ENCODE measurements at regions not wholly inside any gene's neighbourhood (a gene's known extent, or its start where the extent isn't known, plus 50 kb on each side); places are given as distances from the start of the nearest gene placed in this dataset.

DNA sequence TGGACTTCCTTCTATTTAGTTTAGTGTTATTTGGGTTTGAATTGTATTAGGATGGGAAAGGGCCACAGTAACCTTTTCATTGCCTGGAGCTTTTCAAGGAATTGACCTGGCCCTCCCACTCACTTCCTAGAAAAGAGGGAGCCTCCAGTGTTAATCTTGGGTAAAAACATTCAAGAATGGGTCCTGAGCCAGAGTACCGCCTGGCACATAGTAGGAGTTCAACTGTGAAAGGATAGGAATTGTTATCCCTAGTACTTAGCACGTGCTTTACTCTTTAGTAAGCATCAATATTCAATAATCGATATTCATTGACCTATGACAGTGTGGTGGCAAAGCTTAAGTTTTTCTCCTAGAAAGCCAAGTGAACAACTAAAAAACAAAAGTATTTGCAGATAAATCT is 179.9 kb downstream of the IRS1 start:
- DNase-seq = no peak

DNA sequence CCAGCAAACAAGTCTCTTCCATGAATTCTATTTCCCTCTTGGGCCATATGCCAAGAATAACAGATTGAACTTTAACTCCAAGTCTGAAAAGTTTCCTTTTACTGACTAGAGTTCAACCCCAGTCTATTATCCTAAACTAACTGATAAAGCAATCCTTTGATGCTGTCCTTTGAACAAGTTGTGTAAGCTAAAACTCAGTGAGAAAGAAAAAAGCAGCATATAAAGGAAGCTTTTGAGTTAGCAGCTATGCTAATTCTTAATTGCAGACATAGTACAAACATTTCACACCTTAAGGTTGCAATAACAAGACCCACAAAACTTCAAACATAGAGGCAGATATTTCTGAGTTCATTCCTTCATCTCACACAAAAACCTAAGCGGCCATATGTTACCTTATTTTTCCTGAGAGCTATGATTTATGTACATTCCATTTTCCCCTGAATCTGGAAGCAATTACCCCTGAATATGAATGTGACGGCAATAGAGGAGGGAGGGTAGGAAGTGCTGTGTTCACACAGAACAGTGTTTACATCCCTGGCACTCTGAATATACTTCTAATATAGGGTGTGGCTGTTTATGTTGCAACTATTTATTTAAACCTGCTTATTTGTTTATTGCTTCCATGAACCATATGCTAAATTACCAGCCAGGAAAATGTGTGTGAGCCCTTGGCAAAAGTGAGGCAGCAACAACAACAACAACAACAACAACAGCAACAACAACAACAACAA is 180.6 kb downstream of the IRS1 start:
- DNase-seq = no peak

DNA sequence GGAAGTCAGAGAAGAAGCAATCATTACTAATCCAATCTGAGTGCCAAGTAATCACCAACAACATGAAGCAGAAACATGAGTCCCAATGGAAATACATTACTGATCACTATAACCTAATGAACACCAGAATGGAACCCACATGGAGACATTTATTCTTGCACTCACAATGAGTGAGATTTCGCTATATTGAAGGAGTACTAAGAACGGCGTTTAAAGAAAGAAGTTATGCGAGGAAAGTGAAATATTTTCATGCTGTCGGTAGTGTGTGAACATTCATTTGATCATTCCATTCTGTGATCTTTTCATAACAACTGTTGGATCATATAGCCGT is 181.1 kb downstream of the IRS1 start:
- no peak for DNase-seq

DNA sequence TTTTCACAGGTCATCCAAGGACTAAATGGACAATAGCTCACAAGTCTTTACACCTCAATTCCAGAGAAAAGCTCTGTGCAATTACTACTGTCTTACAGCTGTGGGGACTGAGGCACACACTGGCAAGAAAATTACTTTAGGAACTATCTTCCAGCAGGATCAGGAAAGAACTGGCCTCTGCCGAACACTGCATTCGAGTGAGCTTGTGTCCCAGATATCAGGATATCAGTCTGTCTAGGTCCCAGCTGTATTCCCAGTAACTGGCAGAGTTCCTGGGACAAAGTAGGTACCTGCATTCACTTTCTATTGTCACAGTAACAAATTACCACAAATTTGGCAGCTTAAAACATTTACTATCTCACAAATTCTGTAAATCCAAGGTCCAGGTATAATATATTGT is 183.7 kb downstream of the IRS1 start:
- no peak for DNase-seq

DNA sequence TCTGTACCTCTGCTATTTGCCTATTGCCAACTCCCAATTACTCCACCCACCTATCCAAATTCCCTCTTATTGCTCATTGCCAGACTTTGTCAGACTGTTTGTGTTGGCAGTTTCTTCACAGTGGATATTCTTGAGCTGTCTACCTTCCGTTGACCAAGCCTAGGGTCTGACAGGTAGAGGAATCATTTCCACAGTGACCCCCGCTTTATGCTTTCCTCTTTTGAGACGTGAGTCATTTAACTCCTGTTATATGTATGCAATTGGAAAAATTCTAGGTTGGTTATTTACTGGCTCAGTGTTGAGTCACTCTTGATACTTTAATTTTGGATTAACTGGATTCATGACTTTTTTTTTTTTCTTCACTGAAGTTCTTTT is 187.7 kb downstream of the IRS1 start:
- DNase-seq = no peak

DNA sequence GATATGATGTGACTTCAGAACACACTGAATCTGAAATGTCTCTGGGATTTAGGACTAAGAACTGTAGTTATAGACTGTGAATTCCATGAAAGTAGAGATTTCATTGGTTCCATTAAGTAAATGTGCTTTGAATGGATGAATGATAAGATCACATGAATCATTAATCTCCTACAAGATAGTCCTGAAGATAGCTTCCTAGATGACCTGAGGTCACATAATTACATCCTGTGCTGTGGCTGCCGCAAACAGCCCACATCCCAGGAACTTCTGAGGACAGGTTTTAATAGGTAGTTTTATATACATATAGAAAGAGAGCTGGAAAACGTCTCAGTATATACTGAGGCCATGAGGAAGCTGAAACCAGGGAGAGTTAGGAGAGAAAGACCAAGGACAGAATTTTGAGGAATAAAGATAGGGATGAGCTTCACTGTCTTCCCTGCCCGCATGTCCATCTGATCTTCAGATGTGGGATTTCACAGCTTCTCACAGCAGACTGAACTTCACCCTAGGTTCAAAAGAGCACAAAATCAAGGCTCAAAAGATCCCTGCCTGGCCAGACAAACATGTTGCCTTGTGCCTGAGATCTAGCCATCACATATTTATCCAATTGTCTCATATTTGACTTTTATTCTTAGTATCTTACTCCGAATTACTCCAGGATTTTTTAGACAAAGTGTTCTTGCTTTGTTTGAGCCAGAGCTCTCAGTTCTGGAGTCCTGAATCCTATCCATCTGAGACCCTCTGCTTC is 188.2 kb downstream of the IRS1 start:
- DNase-seq = no peak

DNA sequence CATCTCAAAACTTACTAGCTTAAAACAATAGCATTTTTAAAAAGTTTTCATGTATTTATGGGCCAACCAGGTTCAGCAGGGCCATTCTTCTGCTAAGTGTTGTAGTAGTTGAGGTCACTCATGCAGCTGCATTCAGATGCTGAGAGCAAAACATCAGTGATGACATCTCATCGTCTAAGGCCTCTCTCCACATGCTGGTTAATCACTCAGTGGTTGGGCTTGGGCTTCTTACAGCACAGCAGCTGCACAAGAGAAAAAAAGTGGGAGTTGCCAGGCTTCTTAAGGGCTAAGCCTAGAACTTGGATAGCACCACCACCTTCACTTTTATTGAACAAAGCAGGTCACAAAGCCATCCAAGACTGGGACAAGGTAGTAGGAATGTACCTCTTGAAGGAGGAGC is 190.3 kb downstream of the IRS1 start:
- no peak for DNase-seq

DNA sequence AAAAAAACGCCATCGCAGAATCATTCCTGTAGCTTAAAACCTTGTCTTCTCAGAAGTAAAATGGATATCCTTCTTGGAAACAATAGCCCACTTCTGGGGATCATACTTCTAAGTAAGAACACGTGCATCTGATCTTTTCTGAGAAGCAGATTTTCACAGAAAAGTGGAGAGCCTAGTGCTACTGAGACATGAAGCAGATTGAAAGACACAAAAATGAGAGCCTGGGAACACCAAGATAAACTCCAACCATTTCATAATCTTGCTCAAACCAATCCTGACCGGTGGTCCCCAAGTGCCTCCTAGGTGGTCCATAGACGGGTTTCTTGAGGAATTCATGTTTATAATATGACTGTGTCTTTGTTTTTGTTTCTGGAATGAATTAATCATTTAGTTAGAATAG is 191.2 kb downstream of the IRS1 start:
- no peak for DNase-seq

DNA sequence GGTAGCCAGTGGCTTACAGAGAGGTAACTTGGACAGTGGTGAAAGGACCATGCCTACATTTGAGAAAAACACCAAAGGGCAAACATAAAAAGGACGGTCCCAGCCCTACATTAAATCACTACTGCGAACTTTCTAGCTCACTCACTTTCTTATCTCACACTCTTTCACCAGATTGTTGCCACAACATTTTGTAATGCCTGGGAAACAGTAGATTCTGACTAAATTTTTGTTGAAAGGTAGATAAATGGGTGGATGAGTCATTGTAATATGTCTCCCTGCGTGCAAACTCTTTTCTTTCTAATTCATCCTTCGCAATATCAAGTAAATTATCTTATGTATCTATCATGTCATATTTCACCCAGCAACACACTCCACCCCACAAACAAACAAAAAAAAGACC is 192.2 kb downstream of the IRS1 start:
- DNase-seq = no peak

DNA sequence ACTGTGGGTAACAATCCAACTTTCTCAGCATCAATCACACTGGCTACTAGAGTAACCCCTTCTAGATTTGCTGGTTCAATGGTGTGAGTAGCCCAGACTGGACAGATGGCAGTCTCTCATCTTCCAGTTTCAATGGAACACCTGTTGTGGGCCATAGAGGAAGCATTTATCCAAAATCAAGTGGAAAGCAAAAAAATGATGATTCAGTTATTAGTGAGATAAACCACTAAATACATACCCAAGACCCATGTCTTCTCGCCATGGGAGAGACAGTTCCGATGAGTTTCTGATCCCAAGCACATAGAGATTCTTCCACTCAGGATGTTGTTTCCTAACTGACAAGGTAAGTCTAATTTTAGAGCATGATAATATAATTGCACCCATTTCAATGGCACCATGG is 194.0 kb downstream of the IRS1 start:
- DNase-seq = no peak

DNA sequence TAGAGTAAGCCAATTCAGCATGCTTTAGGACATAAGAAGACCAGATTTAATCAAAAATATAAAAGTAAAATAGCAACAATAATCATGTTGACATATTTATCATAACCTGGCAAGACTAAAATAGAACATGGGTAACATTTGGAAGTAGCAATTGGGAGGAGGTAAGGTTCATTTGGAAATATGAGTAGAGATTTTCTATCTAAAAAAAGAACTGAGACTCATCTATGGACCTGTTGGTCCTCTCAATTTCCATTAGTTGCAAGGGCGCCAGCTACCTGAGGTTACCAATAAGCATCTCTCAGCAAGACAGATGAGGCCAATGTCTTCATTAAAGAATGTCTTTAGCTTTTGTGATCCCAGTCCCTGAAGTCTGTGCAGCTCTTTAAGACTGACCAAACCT is 196.0 kb downstream of the IRS1 start:
- DNase-seq = no peak

DNA sequence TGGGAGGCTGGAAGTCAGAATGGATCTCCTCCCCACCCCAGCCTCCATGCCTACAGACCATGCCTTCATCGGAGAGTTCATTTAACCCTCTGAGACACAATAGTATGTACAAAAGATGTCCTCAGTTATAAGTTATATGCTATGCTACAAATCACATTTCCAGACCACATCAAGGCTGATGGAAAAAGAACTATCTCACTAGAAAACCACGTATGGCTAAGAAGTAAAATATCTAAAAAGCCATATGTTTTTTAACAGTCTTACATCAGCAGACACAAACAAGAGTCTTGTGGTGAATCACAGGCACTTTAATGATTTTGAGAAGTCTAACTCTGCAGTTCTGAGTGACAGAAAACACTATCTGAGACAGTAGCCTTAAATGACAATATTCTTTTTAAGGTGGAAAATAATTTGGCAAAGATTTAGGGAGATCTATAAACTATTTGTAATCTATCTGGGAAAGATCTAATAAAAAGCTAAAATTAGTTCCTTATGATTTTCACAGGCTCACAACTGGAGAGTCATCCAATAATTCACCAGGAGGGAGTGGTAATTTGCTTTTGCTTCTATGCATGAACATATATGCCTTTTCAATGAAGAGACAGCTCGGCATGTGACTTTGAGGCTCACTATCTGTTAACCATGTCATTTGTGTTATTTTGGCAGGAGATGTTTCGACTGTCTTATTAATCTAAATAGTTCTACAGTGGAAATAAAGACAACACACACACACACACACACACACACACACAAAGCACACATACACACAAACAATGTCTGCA is 197.5 kb downstream of the IRS1 start:
- no peak for DNase-seq

DNA sequence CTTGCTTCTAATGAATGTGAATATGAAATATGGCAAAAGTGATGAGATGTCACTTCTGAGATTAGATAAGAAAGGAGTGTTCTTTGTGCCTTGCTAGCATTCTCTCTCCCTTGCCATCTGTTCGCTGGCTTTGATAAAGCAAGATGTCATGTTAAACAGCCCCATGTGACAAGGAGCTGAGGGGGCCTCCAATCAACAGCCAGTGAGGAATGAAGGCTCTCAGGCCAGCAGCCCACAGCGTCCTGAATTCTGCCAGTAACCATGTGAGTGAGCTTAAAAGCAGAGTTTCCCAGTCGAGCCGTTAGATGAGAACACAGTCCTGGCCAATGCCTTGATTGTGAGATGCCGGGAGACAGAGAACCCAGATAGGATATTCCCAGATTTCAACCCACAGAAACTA is 198.8 kb downstream of the IRS1 start:
- DNase-seq = no peak

DNA sequence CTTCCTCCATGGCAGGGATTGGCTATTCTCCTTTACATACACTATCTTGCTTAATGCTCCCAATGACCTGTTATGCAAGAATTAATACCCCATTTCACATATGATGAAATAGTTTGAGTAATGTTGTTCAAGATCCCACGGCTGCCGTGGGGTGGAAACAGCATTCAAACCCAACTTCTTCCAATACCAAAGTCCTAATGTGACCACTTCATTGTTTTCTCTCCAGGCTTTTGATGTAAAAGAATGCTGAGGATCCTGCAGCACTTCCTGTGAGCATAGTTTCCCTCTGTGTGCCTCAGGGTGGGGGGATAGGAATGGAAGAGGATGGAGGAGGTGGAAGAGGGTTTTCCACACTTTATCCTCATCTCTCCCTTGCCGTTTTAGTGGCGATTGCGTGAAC is 199.4 kb downstream of the IRS1 start:
- no peak for DNase-seq

DNA sequence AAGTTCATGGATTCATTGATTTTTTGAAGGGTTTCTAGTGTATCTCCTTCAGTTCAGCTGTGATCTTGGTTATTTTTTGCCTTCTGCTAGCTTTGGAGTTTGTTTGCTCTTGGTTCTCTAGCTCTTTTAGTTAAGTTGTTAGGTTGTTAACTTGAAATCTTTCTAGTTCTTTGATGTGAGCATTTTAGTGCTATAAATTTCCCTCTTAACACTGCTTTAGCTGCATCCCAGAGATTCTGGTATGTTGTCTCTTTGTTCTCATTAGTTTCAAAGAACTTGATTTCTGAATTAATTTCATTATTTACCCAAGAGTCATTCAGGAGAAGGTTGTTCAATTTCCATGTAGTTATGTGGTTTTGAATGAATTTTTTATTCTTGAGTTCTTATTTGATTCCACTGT is 210.6 kb downstream of the IRS1 start:
- no peak for DNase-seq

DNA sequence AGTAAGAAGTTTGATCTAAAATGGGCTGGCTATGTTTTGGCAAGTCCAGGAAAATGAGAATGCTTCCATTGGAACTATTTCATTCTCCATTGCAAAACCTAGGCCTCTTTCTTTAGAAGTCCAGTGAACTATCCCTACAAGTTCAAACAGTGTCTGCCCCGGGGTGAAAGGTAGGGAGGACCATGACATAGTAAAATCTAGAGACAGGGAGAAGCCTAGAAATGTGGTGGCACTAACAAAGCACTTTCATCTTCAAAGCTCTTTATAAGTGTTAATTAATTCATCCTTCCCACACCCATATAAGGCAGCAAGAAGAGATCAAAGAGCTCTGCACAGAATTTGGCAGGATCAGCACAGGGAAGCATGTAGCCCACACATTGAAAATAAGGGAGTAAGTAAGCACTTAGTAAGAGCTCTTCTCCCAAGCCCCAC is 214.5 kb downstream of the IRS1 start:
- no peak for DNase-seq

DNA sequence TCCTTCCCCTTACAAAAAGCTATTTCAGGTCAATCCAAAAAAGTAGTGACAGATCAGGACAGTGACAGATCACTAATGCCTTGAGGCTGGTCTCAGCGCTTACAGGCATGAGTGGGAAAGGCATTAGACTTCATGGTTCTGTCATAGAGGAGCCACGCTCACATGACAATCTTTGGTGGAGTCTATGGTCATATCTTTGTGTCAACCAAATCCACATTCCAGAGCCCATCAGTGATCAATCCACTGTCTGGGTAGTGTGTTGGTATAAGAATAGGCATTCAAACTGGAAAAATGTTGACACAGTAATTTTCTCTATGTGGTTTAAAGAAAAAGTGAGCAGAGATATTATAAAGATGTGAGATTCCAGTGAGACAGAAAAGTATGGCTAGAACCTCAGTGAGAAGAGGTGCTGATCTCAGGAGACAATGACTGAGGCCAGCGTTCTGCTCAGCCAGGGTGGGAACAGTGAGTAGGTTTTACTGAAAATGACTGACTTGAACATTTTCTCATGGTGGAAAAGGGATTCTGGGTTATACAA is 215.0 kb downstream of the IRS1 start:
- no peak for DNase-seq

DNA sequence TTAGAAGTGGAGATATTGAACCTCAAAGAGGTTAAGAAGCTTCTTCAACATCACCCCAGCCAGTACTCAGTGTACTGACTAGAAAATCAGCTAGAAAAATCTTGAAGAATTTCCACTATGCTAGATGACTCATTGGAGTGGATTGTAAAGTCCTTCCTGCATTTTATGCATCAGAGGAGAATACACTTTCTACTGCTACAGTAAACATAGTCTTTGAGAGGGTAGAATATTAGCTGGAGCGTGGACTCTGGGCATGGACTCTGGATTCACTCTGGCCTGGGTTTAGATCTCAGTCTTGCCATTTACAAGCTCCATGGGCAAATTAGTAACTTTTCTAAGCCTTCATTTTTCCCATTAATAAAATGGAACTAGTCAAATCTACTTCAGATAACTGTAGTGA is 215.9 kb downstream of the IRS1 start:
- DNase-seq = no peak

DNA sequence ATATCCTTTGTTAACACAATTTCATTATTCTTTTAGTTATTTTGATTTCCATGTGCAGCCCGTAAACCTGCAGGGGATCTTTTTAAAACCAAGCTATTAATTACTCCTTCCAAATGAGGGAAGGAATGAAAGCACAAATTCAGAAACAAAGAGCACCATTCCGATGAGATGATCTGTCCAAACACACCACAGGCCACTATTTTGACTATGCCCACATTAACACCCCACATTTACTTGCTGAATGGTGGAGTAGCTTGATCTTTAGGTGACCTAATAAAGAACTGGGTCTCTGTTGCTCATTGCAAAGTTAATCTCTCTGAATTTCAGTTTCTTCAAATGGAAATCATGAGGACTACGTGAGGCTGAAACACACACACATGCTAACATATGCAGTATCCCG is 218.0 kb downstream of the IRS1 start:
- no peak for DNase-seq

DNA sequence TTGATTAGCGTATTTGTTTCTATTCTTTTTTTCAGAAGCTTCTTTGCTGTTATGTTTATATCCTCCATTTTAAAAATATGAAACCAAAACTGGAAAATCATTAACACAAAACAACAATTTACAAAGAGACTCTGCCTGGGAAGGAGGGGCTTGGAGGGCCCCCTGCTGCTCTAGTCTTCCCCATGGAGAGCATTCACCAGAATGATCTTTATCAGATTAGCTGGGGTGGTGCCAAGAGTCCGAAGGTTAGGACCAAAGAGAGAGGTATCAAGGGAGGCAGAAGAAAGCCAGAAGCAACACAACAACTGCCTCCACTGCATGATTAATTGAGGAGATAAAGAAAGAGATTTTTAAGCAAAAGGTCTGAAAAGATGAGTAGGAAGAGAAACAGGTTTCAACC is 218.6 kb downstream of the IRS1 start:
- DNase-seq = no peak

DNA sequence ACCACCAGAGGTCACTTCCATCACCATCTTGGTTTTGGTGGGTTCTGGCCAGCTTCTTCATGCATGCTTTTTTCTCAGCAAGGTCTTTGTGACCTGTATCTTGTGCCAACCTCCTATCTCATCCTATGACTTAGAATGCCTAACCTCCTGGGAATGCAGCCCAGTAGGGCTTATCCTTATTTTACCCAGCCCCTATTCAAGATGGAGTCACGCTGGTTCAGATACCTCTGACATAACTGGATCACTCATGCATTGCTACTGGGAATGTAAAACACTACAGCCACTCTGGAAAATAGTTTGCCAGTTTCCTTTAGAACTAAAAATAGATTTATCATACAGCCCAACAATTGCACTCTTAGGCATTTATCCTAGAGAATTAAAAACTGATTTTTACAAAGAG is 219.2 kb downstream of the IRS1 start:
- no peak for DNase-seq

DNA sequence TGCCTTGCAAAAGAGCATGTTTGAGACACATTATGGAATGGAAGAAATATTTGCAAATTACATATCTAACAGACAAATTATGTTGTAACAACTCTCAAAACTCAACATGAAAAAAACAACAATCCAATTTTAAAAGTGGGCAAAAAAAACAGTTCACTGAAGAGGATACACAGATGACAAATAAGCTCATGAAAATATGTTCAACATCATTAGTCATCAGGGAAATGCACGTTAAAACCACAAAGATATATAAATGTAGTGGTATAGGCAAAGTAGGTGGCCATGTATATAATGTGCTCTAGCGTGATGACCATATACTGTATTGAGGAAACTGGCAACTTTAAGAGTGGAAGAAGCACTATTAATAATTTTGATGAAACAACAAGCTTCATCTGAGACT is 220.1 kb downstream of the IRS1 start:
- DNase-seq = no peak

DNA sequence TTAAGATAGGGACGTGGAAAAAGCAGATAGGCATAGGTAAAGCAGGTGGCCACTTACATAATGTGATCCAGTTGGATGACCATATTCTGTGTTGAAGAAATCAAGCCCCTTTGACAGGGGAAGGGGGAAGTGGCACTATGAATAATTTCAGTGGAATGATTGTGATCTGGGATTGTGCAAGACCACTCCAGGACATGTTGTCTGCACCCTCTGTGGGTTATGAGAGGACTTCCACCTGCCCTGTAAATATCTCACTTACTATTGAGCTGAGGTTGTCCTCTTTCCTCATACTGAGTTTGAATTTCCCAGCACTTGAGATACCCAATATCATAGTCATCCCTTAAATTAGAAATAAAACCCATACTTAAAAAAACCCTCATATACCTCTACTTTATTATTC is 220.7 kb downstream of the IRS1 start:
- DNase-seq = no peak

DNA sequence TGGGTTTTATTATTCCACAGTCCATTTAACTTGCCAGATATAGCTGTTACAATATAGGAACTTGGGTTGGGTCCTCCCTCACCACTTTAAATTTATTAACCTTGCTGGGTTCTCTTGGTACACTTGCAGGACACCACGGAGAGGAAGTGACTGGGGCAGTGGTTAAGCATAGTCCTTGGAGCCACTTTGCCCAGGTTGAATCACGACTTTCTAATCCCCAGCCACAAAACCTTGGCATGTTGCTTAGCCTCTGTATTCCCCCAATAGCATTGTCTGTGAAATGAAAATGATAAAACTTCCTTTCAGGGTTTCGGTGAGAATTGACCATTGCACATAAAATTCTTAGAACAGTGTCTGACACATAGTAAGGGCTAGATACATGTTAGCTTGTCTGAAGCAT is 221.2 kb downstream of the IRS1 start:
- DNase-seq = no peak

Data from activated CD4-positive, alpha-beta T cell treated with anti-CD3 and anti-CD28 coated beads, Interleukin-2, amount 50 U/mL, for 4 hours (primary cell).